GM12878 (cell line): ENCODE measurements at regions not wholly inside any gene's neighbourhood (a gene's known extent, or its start where the extent isn't known, plus 50 kb on each side); places are given as distances from the start of the nearest gene placed in this dataset.

Experiments used
- ATAC-seq: fragments of 200-7000 bp; cut with Tn5 transposase; 3 replicates; pipeline ENCODE4 v1.9.1; 2020; ENCODE audit warnings: mild to moderate bottlenecking, moderate library complexity
- BruUV-seq: library from RNA; stranded (reverse); fragments of 400-500 nt; replicated peaks from 2 replicates; lab custom pipeline; 2021; lab: Mats Ljungman, UMichigan
- CTCF ChIA-PET: fragments of 300-600 bp; sonication (Branson Sonifier 250); formaldehyde crosslinking; extraction: SDS; loops from one replicate; lab custom pipeline; 2021; ENCODE audit warnings: inconsistent platforms; lab: Yijun Ruan, JAX
- POLR2A ChIA-PET: fragments of 350-600 bp; formaldehyde crosslinking; extraction: SDS; loops from one replicate; lab custom pipeline; 2021; ENCODE audit warnings: inconsistent platforms; lab: Charles Lee
- RAD21 ChIA-PET: fragments of 300-600 bp; sonication (Branson Sonifier 250); formaldehyde crosslinking; loops from one replicate; lab custom pipeline; 2023; ENCODE audit warnings: antibody characterized with exemption; ENCODE audit not compliant: unreplicated experiment; lab: Charles Lee
- SMC1A ChIA-PET: fragments of 300-600 bp; sonication (Branson Sonifier 250); formaldehyde crosslinking; loops from one replicate; lab custom pipeline; 2023; ENCODE audit not compliant: unreplicated experiment, uncharacterized antibody; lab: Charles Lee
- DNase-seq: peaks from one replicate; pipeline ENCODE4 v3.0.0-alpha.2; 2011; ENCODE audit warnings: low read depth, low spot score
- FAIRE-seq: peaks from 3 replicates; lab custom pipeline; 2011; peaks lifted over from hg19 to GRCh38; lab: Jason Lieb, UNC
- H2AFZ ChIP-seq: 2 replicates; pipeline ENCODE4 v1.6.0; 2011; ENCODE audit warnings: low read depth, low read length, control low read depth; ENCODE audit not compliant: control insufficient read depth
- H3K27ac ChIP-seq: 2 replicates; pipeline ENCODE4 v1.5.1; 2011; ENCODE audit warnings: control low read depth; ENCODE audit not compliant: control insufficient read depth, insufficient read depth
- H3K27me3 ChIP-seq, 2 experiments: replicated peaks in 1 of 2; 2 replicates each; pipeline versions ENCODE4 v1.6.0 to v1.6.1; 2011; ENCODE audit warnings: low read length in 1 of 2; ENCODE audit not compliant: control insufficient read depth in 2 of 2, insufficient read depth in 2 of 2
- H3K36me3 ChIP-seq, 2 experiments: 2 replicates each; pipeline ENCODE4 v1.5.1; 2011; ENCODE audit warnings: low read length in 1 of 2; ENCODE audit not compliant: control insufficient read depth in 2 of 2, insufficient read depth in 2 of 2
- H3K4me1 ChIP-seq: 2 replicates; pipeline ENCODE4 v1.6.1; 2011; ENCODE audit warnings: mild to moderate bottlenecking, low read length, moderate library complexity, mixed read lengths; ENCODE audit not compliant: control insufficient read depth, insufficient read depth
- H3K4me2 ChIP-seq: 2 replicates; pipeline ENCODE4 v1.6.0; 2011; ENCODE audit warnings: control low read depth; ENCODE audit not compliant: control insufficient read depth, insufficient read depth
- H3K4me3 ChIP-seq: fragments of 200-600 bp; sonication (generic); 2 replicates; pipeline ENCODE4 v1.5.1; 2016
- H3K79me2 ChIP-seq: 2 replicates; pipeline ENCODE4 v1.6.0; 2011; ENCODE audit warnings: low read length; ENCODE audit not compliant: control insufficient read depth, insufficient read depth
- H3K9ac ChIP-seq: 2 replicates; pipeline ENCODE4 v1.8.0; 2011; ENCODE audit warnings: low read length, control low read depth, mixed read lengths; ENCODE audit not compliant: control insufficient read depth, insufficient read depth
- H3K9me3 ChIP-seq: replicated peaks from 3 replicates; pipeline ENCODE4 v1.5.1; 2011; ENCODE audit warnings: mild to moderate bottlenecking, low read length; ENCODE audit not compliant: control insufficient read depth, insufficient read depth
- H4K20me1 ChIP-seq: 2 replicates; pipeline ENCODE4 v1.6.0; 2011; ENCODE audit not compliant: control insufficient read depth, insufficient read depth
- HCFC1 ChIP-seq: fragments of 150-350 bp; IDR thresholded peaks from 2 replicates; pipeline ENCODE4 v1.6.1; 2014; ENCODE audit warnings: low read length
- IRF5 ChIP-seq: fragments of 450-650 bp; IDR thresholded peaks from 2 replicates; pipeline ENCODE4 v1.6.1; 2017; ENCODE audit warnings: borderline replicate concordance
- MLLT1 ChIP-seq: fragments of 450-650 bp; IDR thresholded peaks from 2 replicates; pipeline ENCODE4 v1.6.1; 2016; ENCODE audit warnings: mild to moderate bottlenecking
- NBN ChIP-seq: fragments of 450-650 bp; IDR thresholded peaks from 2 replicates; pipeline ENCODE4 v1.6.1; 2016
- NR2C1 ChIP-seq: fragments of 450-650 bp; IDR thresholded peaks from 2 replicates; pipeline ENCODE4 v1.6.1; 2017; ENCODE audit warnings: antibody characterized with exemption, mild to moderate bottlenecking, moderate library complexity
- PBX3 ChIP-seq: IDR thresholded peaks from 2 replicates; pipeline ENCODE4 v1.6.1; 2011; ENCODE audit warnings: mild to moderate bottlenecking, low read depth, low read length, moderate library complexity; ENCODE audit not compliant: insufficient replicate concordance
- PKNOX1 ChIP-seq: fragments of 450-650 bp; IDR thresholded peaks from 2 replicates; pipeline ENCODE4 v1.6.1; 2016; ENCODE audit warnings: mild to moderate bottlenecking
- RELA ChIP-seq: fragments of 450-650 bp; IDR thresholded peaks from 2 replicates; pipeline ENCODE4 v1.8.0; 2014; ENCODE audit warnings: borderline replicate concordance; ENCODE audit not compliant: partially characterized antibody
- SMAD5 ChIP-seq: IDR thresholded peaks from 2 replicates; pipeline ENCODE4 v1.6.1; 2016; ENCODE audit warnings: antibody characterized with exemption, low read depth
- ZBED1 ChIP-seq: IDR thresholded peaks from 2 replicates; pipeline ENCODE4 v1.6.1; 2016; ENCODE audit warnings: borderline replicate concordance
- ZBTB33 ChIP-seq: fragments of 450-650 bp; IDR thresholded peaks from 2 replicates; pipeline ENCODE4 v1.6.1; 2017; ENCODE audit warnings: mild to moderate bottlenecking
- ZBTB40 ChIP-seq: fragments of 450-650 bp; IDR thresholded peaks from 2 replicates; pipeline ENCODE4 v1.6.1; 2016; ENCODE audit warnings: mild to moderate bottlenecking, moderate library complexity, borderline replicate concordance
- ZNF274 ChIP-seq: IDR thresholded peaks from one replicate; pipeline ENCODE4 v1.8.0; 2011; ENCODE audit not compliant: insufficient read length, insufficient read depth
- WGBS: methylation state at CpG from one replicate; pipeline ENCODE4 v1.1.6; 2016; ENCODE audit warnings: low lambda C conversion rate; ENCODE audit not compliant: insufficient replicate concordance, insufficient coverage; ENCODE audit errors: missing lambda C conversion rate; 5-methylcytosine and 5-hydroxymethylcytosine counted together
- in situ Hi-C: fragments of 300-500 bp; cut with MboI; formaldehyde crosslinking; loops from 9 replicates; pipeline ENCODE4 v1.14.3; 2018; ENCODE audit warnings: mixed read lengths
- intact Hi-C: fragments of 100-400 bp; cut with micrococcal nuclease; formaldehyde crosslinking; loops from one replicate; pipeline ENCODE4 v1.14.2; 2022; ENCODE audit not compliant: unreplicated experiment

GRCh38 chr13:108360139-108360538 lies 90.6 kb downstream of the TNFSF13B start:
- no peaks in the 10 kb centered on the region for H3K79me2 ChIP-seq
- ChIA-PET POLR2A (no interaction called here), RAD21 (interaction anchor here (0.7 to 0.8 kb wide), 2 partner anchors 47 to 538 kb away, joined by 3 read pairs; no protein-coding TSS in a partner anchor), SMC1A (interaction anchor here (0.5 to 1.8 kb wide), 6 partner anchors 36 to 535 kb away, joined by 3 to 7 read pairs (median 3); no protein-coding TSS in a partner anchor), CTCF (interaction anchor here (0.9 kb wide), 2 partner anchors 10 to 18 kb away, joined by 3 to 5 read pairs; no protein-coding TSS in a partner anchor)
- no peak overlapping the region for H3K4me3 ChIP-seq
- H2AFZ ChIP-seq: no peak overlapping the region
- H3K9me3 ChIP-seq: no peaks in the 10 kb centered on the region
- ATAC-seq (peak; percentile 63), DNase-seq (no peak), FAIRE-seq (no peak)
- no peak overlapping the region for H3K27ac ChIP-seq
- H3K4me2 ChIP-seq: no peak overlapping the region
- in situ Hi-C loops: no loop called here
- no peaks in the 10 kb centered on the region for H3K4me1 ChIP-seq
- no peak overlapping the region for H3K9ac ChIP-seq
- intact Hi-C loops: no loop called here
- 11% methylated on average over 2 of the region's 2 CpGs for WGBS
- no TSS peak for BruUV-seq
- no peaks in the 10 kb centered on the region for H3K36me3 ChIP-seq
- no peaks in the 10 kb centered on the region for H3K27me3 ChIP-seq
- H4K20me1 ChIP-seq: no peaks in the 10 kb centered on the region
- TF ChIP-seq IRF5: no peak
- no peak for TF ChIP-seq HCFC1
- TF ChIP-seq PBX3: no peak
- TF ChIP-seq ZBED1: no peak
- TF ChIP-seq RELA: no peak
- TF ChIP-seq ZNF274: no peak
- TF ChIP-seq NBN: no peak
- no peak for TF ChIP-seq NR2C1
- TF ChIP-seq MLLT1: no peak
- no peak for TF ChIP-seq ZBTB40
- TF ChIP-seq ZBTB33: no peak
- TF ChIP-seq PKNOX1: no peak
- TF ChIP-seq SMAD5: no peak
